ENCODE measurements at regions not wholly inside any gene's neighbourhood (a gene's known extent, or its start where the extent isn't known, plus 50 kb on each side); places are given as distances from the start of the nearest gene placed in this dataset.

- DNase-seq = no peak
Observed at GRCh38 chr1:30607723-30608122, 115.7 kb downstream of the MATN1 start.

GRCh38 chr1:30606166-30606565, 117.2 kb downstream of the MATN1 start:
- no peak for DNase-seq

- no peak for DNase-seq
Observed at GRCh38 chr1:30605441-30605920, 117.9 kb downstream of the MATN1 start.

GRCh38 chr1:30604801-30605440, 118.5 kb downstream of the MATN1 start:
- DNase-seq = no peak

GRCh38 chr1:30603081-30603858, 120.1 kb downstream of the MATN1 start:
- DNase-seq = no peak

- no peak for DNase-seq
Observed at GRCh38 chr1:30601316-30602085, 121.9 kb downstream of the MATN1 start.

- no peak for DNase-seq
Observed at GRCh38 chr1:30600706-30601105, 122.7 kb downstream of the MATN1 start.

- DNase-seq = no peak
Observed at GRCh38 chr1:30600258-30600657, 123.1 kb downstream of the MATN1 start.

GRCh38 chr1:30599721-30600120, 123.7 kb downstream of the MATN1 start:
- DNase-seq = no peak

GRCh38 chr1:30598571-30599114, 124.7 kb downstream of the MATN1 start:
- DNase-seq = no peak

- DNase-seq = no peak
Observed at GRCh38 chr1:30597711-30598110, 125.7 kb downstream of the MATN1 start.

GRCh38 chr1:30596891-30597290, 126.5 kb downstream of the MATN1 start:
- no peak for DNase-seq

GRCh38 chr1:30596470-30596869, 126.9 kb downstream of the MATN1 start:
- DNase-seq = no peak

GRCh38 chr1:30589083-30589482, 134.3 kb downstream of the MATN1 start:
- no peak for DNase-seq

- no peak for DNase-seq
Observed at GRCh38 chr1:30588311-30589073, 134.9 kb downstream of the MATN1 start.

GRCh38 chr1:30586671-30587070, 136.7 kb downstream of the MATN1 start:
- no peak for DNase-seq

- no peak for DNase-seq
Observed at GRCh38 chr1:30579580-30579979, 143.8 kb downstream of the MATN1 start.

- DNase-seq = no peak
Observed at GRCh38 chr1:30575066-30575465, 148.3 kb downstream of the MATN1 start.

GRCh38 chr1:30572192-30572591, 151.2 kb downstream of the MATN1 start:
- DNase-seq = no peak

GRCh38 chr1:30571380-30571779, 152.0 kb downstream of the MATN1 start:
- no peak for DNase-seq

- no peak for DNase-seq
Observed at GRCh38 chr1:30569384-30569783, 154.0 kb downstream of the MATN1 start.

GRCh38 chr1:30562559-30562958, 160.8 kb downstream of the MATN1 start:
- DNase-seq = no peak

GRCh38 chr1:30551603-30552002, 171.8 kb downstream of the MATN1 start:
- no peak for DNase-seq
